B cell (primary cell): ENCODE measurements at regions not wholly inside any gene's neighbourhood (a gene's known extent, or its start where the extent isn't known, plus 50 kb on each side); places are given as distances from the start of the nearest gene placed in this dataset.

Experiments used
- ATAC-seq: fragments of 200-7000 bp; cut with Tn5 transposase; one replicate; pipeline ENCODE4 v1.10.0; 2021; ENCODE audit warnings: low read depth, mild to moderate bottlenecking, moderate number of reproducible peaks, moderate library complexity
- CTCF ChIA-PET: fragments of 350-600 bp; sonication (Branson Sonifier 250); formaldehyde crosslinking; loops from one replicate; lab custom pipeline; 2021; ENCODE audit warnings: antibody characterized with exemption, inconsistent platforms; lab: Charles Lee
- POLR2A ChIA-PET: fragments of 350-600 bp; sonication (Branson Sonifier 250); formaldehyde crosslinking; loops from one replicate; lab custom pipeline; 2021; ENCODE audit warnings: antibody characterized with exemption; lab: Charles Lee
- DNase-seq: peaks from one replicate; pipeline ENCODE4 v3.0.0; 2013
- H2AFZ ChIP-seq: 2 replicates; pipeline ENCODE4 v1.6.1; 2012; ENCODE audit warnings: mild to moderate bottlenecking, low read depth, low read length; ENCODE audit not compliant: insufficient read depth, poor library complexity, severe bottlenecking
- H3K27ac ChIP-seq, 2 donors: 1 replicate in 1 of 2; 2 replicates in 1 of 2; pipeline ENCODE4 v1.5.1; 2012 to 2013; ENCODE audit warnings: low read length in 2 of 2, mild to moderate bottlenecking in 2 of 2, moderate library complexity in 1 of 2
- H3K27me3 ChIP-seq, 4 experiments: fragments of 200-600 bp in 1 of 4; sonication (generic) in 1 of 4; replicated peaks in 1 of 4; 1 replicate in 2 of 4; 2 replicates in 2 of 4; pipeline versions ENCODE4 v1.6.1 to v1.7.0; 2013 to 2016; ENCODE audit warnings: low read length in 3 of 4, mild to moderate bottlenecking in 2 of 4, mixed read lengths in 1 of 4, moderate library complexity in 1 of 4; ENCODE audit not compliant: insufficient read depth in 4 of 4, control insufficient read depth in 3 of 4; ENCODE audit errors: control extremely low read depth in 1 of 4
- H3K36me3 ChIP-seq, 2 experiments: replicated peaks in 1 of 2; 1 replicate in 1 of 2; 2 replicates in 1 of 2; pipeline versions ENCODE4 v1.6.1 to v1.7.1; 2013; ENCODE audit warnings: low read length in 1 of 2; ENCODE audit not compliant: insufficient read depth in 2 of 2, control insufficient read depth in 1 of 2; ENCODE audit errors: control extremely low read depth in 1 of 2, extremely low read depth in 1 of 2
- H3K4me1 ChIP-seq, 2 donors: fragments of 200-600 bp in 1 of 2; sonication (generic) in 1 of 2; 1 replicate in 1 of 2; 2 replicates in 1 of 2; pipeline versions ENCODE4 v1.5.1 to v1.6.1; 2013 to 2017; ENCODE audit warnings: low read length in 2 of 2; ENCODE audit not compliant: control insufficient read depth in 2 of 2, insufficient read depth in 2 of 2
- H3K4me2 ChIP-seq: replicated peaks from 2 replicates; pipeline ENCODE3; 2012; ENCODE audit warnings: mild to moderate bottlenecking, low read depth, low read length; ENCODE audit not compliant: poor library complexity, severe bottlenecking
- H3K4me3 ChIP-seq, 5 experiments: fragments of 200-600 bp in 1 of 5; sonication (generic) in 1 of 5; 1 replicate in 3 of 5; 2 replicates in 2 of 5; pipeline versions ENCODE4 v1.5.1 to v1.7.0; 2011 to 2016; ENCODE audit warnings: low read length in 4 of 5, mild to moderate bottlenecking in 4 of 5, low read depth in 2 of 5, control low read depth in 1 of 5, moderate library complexity in 1 of 5; ENCODE audit not compliant: insufficient read depth in 1 of 5; ENCODE audit errors: control extremely low read depth in 1 of 5, extremely low read depth in 1 of 5
- H3K79me2 ChIP-seq: fragments of 200-600 bp; sonication (generic); one replicate; pipeline ENCODE4 v1.6.0; 2016; ENCODE audit warnings: low read length; ENCODE audit not compliant: control insufficient read depth, insufficient read depth
- H3K9ac ChIP-seq: fragments of 200-600 bp; sonication (generic); 2 replicates; pipeline ENCODE4 v1.6.1; 2017; ENCODE audit warnings: mild to moderate bottlenecking, low read length, moderate library complexity
- H3K9me3 ChIP-seq, 3 donors: one replicate each; pipeline versions ENCODE4 v1.6.1 to v1.7.1; 2013; ENCODE audit warnings: low read length in 2 of 3; ENCODE audit not compliant: control insufficient read depth in 2 of 3, insufficient read depth in 1 of 3; ENCODE audit errors: control extremely low read depth in 1 of 3
- H4K20me1 ChIP-seq: 2 replicates; pipeline ENCODE4 v1.6.0; 2012; ENCODE audit warnings: mild to moderate bottlenecking, low read length; ENCODE audit not compliant: insufficient read depth, control insufficient read depth, poor library complexity, severe bottlenecking
- H3K27ac Mint-ChIP-seq: one replicate; pipeline ENCODE4 v1.8.0; 2021; ENCODE audit warnings: mixed read lengths
- H3K27me3 Mint-ChIP-seq: one replicate; pipeline ENCODE4 v1.8.0; 2021; ENCODE audit warnings: mixed read lengths
- H3K4me1 Mint-ChIP-seq: one replicate; pipeline ENCODE4 v1.8.0; 2021; ENCODE audit warnings: mixed read lengths
- H3K4me3 Mint-ChIP-seq: one replicate; pipeline ENCODE4 v1.8.0; 2021; ENCODE audit warnings: mixed read lengths
- H3K9me3 Mint-ChIP-seq: one replicate; pipeline ENCODE4 v1.8.0; 2022; ENCODE audit warnings: mixed read lengths; ENCODE audit not compliant: insufficient read depth
- CTCF ChIP-seq: fragments of 200-600 bp; IDR thresholded peaks from one replicate; pipeline ENCODE4 v1.8.0; 2022; ENCODE audit warnings: antibody characterized with exemption, mild to moderate bottlenecking
- EZH2 ChIP-seq: IDR thresholded peaks from 2 replicates; pipeline ENCODE4 v1.6.1; 2012; ENCODE audit warnings: borderline replicate concordance, low read depth, mild to moderate bottlenecking, moderate library complexity, low read length; ENCODE audit not compliant: insufficient read depth, poor library complexity, severe bottlenecking
- WGBS: methylation state at CpG from one replicate; pipeline ENCODE4 v1.1.5; 2013; ENCODE audit warnings: missing lambda C conversion rate; ENCODE audit not compliant: insufficient coverage; 5-methylcytosine and 5-hydroxymethylcytosine counted together
- intact Hi-C: fragments of 100-400 bp; cut with micrococcal nuclease; formaldehyde crosslinking; loops from one replicate; pipeline ENCODE4 v1.10.0; 2022

- H3K4me3 ChIP-seq, result no peak overlapping the region
- H4K20me1 ChIP-seq, result no peaks in the 10 kb centered on the region
- ChIA-PET CTCF (no interaction called here), POLR2A (no interaction called here)
- no peaks in the 10 kb centered on the region for H3K4me1 ChIP-seq
- no peak overlapping the region for H3K27ac ChIP-seq
- H3K79me2 ChIP-seq, result no peaks in the 10 kb centered on the region
- no peak overlapping the region for H2AFZ ChIP-seq
- Mint-ChIP-seq H3K4me3 (no peak overlapping the region), H3K9me3 (no peaks in the 10 kb centered on the region), H3K27me3 (no peaks in the 10 kb centered on the region), H3K27ac (no peak overlapping the region), H3K4me1 (no peaks in the 10 kb centered on the region)
- no peaks in the 10 kb centered on the region for H3K36me3 ChIP-seq
- no peak for ATAC-seq
- H3K9ac ChIP-seq, result no peak overlapping the region
- no peak for TF ChIP-seq EZH2
- TF ChIP-seq CTCF, result no peak
- no CpG with 5 or more reads among the region's 1 CpG for WGBS
- H3K27me3 ChIP-seq, result no peaks in the 10 kb centered on the region
- no peak overlapping the region for H3K4me2 ChIP-seq
- DNase-seq, result no peak
- intact Hi-C loops, result no loop called here
- H3K9me3 ChIP-seq, result peaks cover 0 to 3% (median 0%) of the 10 kb centered on the region in 3 donors
Measured at GRCh38 chr14:44609201-44609600, 102.1 kb upstream of the FSCB start.

GRCh38 chr14:44607701-44608100 is 100.6 kb upstream of the FSCB start:
- no CpG with 5 or more reads among the region's 1 CpG for WGBS
- Histone ChIP-seq H3K27me3 (no peaks in the 10 kb centered on the region), H3K4me2 (no peak overlapping the region), H3K9ac (no peak overlapping the region), H3K27ac (no peak overlapping the region), H3K79me2 (no peaks in the 10 kb centered on the region), H3K9me3 (peaks cover 0 to 3% (median 0%) of the 10 kb centered on the region in 3 donors), H3K4me3 (no peak overlapping the region), H4K20me1 (no peaks in the 10 kb centered on the region), H3K36me3 (no peaks in the 10 kb centered on the region), H3K4me1 (no peaks in the 10 kb centered on the region), H2AFZ (no peak overlapping the region)
- ATAC-seq (no peak), DNase-seq (no peak)
- intact Hi-C loops, result no loop called here
- TF ChIP-seq EZH2 (no peak), CTCF (no peak)
- POLR2A ChIA-PET, result no interaction called here
- H3K27ac Mint-ChIP-seq, result no peak overlapping the region
- no peaks in the 10 kb centered on the region for H3K4me1 Mint-ChIP-seq
- CTCF ChIA-PET, result no interaction called here
- H3K9me3 Mint-ChIP-seq, result no peaks in the 10 kb centered on the region
- no peaks in the 10 kb centered on the region for H3K27me3 Mint-ChIP-seq
- no peak overlapping the region for H3K4me3 Mint-ChIP-seq
